ENCODE measurements at regions not wholly inside any gene's neighbourhood (a gene's known extent, or its start where the extent isn't known, plus 50 kb on each side); places are given as distances from the start of the nearest gene placed in this dataset.

DNA sequence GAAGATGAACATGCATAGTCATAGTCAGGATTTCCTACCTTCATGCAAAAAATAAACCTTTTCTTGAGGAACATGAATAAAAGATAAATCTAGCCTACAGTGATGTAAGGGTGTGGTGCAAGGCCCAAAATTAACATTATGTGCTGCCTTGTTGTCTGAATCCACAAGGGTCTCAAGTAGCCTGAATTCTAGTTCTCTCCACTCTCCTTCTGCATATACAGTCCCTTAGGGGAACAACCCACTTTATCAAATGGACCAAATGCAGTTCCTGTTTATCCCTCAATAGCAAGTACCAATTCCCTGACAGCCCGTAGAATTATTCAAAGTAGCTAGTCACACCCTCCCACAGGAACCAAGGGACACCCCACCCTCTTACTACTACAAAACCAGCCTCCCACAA, 284.0 kb downstream of the ZIC4 start:
- H2BK12ac ChIP-seq (ENCODE audit: low read length in 2 of 2): no peak overlapping the region
- H4K8ac ChIP-seq (ENCODE audit: low read length): no peak overlapping the region
- H3K9me3 ChIP-seq (ENCODE audit: control insufficient read depth, low read length): no peaks in the 10 kb centered on the region
- no peak overlapping the region for H2BK5ac ChIP-seq (ENCODE audit: low read depth, low read length, poor library complexity, severe bottlenecking)
- H3K23ac ChIP-seq (ENCODE audit: low read length in 2 of 2): no peak overlapping the region
- H3K4me2 ChIP-seq (ENCODE audit: low read length, poor library complexity, severe bottlenecking): no peak overlapping the region
- H2AFZ ChIP-seq (ENCODE audit: low read depth, low read length): no peak overlapping the region
- H3K79me1 ChIP-seq (replicated peaks; ENCODE audit: low read length, poor library complexity, severe bottlenecking): no peaks in the 10 kb centered on the region
- H2AK5ac ChIP-seq (ENCODE audit: low read length, severe bottlenecking): no peak overlapping the region
- no peak overlapping the region for H2BK120ac ChIP-seq (ENCODE audit: low read depth, low read length)
- H2BK15ac ChIP-seq (ENCODE audit: low read depth, poor library complexity, severe bottlenecking): no peak overlapping the region
- no peak overlapping the region for H3K4ac ChIP-seq (ENCODE audit: low read depth in 1 of 2, low read length in 2 of 2)
- no peak overlapping the region for H3K4me3 ChIP-seq (ENCODE audit: insufficient read depth in 1 of 2, low read depth in 1 of 2, low read length in 2 of 2)
- no peak overlapping the region for H3K14ac ChIP-seq (ENCODE audit: low read length in 2 of 2)
- H3K18ac ChIP-seq (ENCODE audit: low read depth in 1 of 2, low read length in 2 of 2): no peak overlapping the region
- no peak for DNase-seq
- no peaks in the 10 kb centered on the region for H3K27me3 ChIP-seq (ENCODE audit: control insufficient read depth in 1 of 2, insufficient read depth in 1 of 2, low read length in 2 of 2)
- 73% methylated on average over 1 of the region's 1 CpG for WGBS
- H3K4me1 ChIP-seq (ENCODE audit: control insufficient read depth, insufficient read depth, low read depth, low read length): no peaks in the 10 kb centered on the region
- H3K36me3 ChIP-seq (ENCODE audit: control insufficient read depth in 1 of 2, insufficient read depth in 2 of 2, low read depth in 1 of 2, low read length in 2 of 2): no peaks in the 10 kb centered on the region
- no peak overlapping the region for H3K27ac ChIP-seq (ENCODE audit: low read length, poor library complexity, severe bottlenecking)
- no peak overlapping the region for H3K9ac ChIP-seq (ENCODE audit: low read length)
- H4K91ac ChIP-seq (ENCODE audit: low read length): no peak overlapping the region

GRCh38 chr3:147119989-147120388, 286.4 kb downstream of the ZIC4 start:
- Histone ChIP-seq H3K4me2 (ENCODE audit: low read length, poor library complexity, severe bottlenecking) (no peak overlapping the region), H4K8ac (ENCODE audit: low read length) (no peak overlapping the region), H2BK120ac (ENCODE audit: low read depth, low read length) (no peak overlapping the region), H3K27ac (ENCODE audit: low read length, poor library complexity, severe bottlenecking) (no peak overlapping the region), H3K4me1 (ENCODE audit: control insufficient read depth, insufficient read depth, low read depth, low read length) (no peaks in the 10 kb centered on the region), H2AK5ac (ENCODE audit: low read length, severe bottlenecking) (no peak overlapping the region), H3K27me3 (ENCODE audit: control insufficient read depth in 1 of 2, insufficient read depth in 1 of 2, low read length in 2 of 2) (no peaks in the 10 kb centered on the region), H3K4me3 (ENCODE audit: insufficient read depth in 1 of 2, low read depth in 1 of 2, low read length in 2 of 2) (no peak overlapping the region), H3K9ac (ENCODE audit: low read length) (peak overlapping the region; percentile 55), H3K36me3 (ENCODE audit: control insufficient read depth in 1 of 2, insufficient read depth in 2 of 2, low read depth in 1 of 2, low read length in 2 of 2) (no peaks in the 10 kb centered on the region), H3K9me3 (ENCODE audit: control insufficient read depth, low read length) (no peaks in the 10 kb centered on the region), H2BK12ac (ENCODE audit: low read length in 2 of 2) (no peak overlapping the region), H2BK15ac (ENCODE audit: low read depth, poor library complexity, severe bottlenecking) (no peak overlapping the region), H2BK5ac (ENCODE audit: low read depth, low read length, poor library complexity, severe bottlenecking) (no peak overlapping the region), H3K18ac (ENCODE audit: low read depth in 1 of 2, low read length in 2 of 2) (no peak overlapping the region), H3K4ac (ENCODE audit: low read depth in 1 of 2, low read length in 2 of 2) (no peak overlapping the region), H3K14ac (ENCODE audit: low read length in 2 of 2) (no peak overlapping the region), H2AFZ (ENCODE audit: low read depth, low read length) (no peak overlapping the region), H3K79me1 (replicated peaks; ENCODE audit: low read length, poor library complexity, severe bottlenecking) (no peaks in the 10 kb centered on the region), H3K23ac (ENCODE audit: low read length in 2 of 2) (no peak overlapping the region), H4K91ac (ENCODE audit: low read length) (no peak overlapping the region)
- 40% methylated on average over 1 of the region's 4 CpGs for WGBS
- DNase-seq: peak; percentile 38

DNA sequence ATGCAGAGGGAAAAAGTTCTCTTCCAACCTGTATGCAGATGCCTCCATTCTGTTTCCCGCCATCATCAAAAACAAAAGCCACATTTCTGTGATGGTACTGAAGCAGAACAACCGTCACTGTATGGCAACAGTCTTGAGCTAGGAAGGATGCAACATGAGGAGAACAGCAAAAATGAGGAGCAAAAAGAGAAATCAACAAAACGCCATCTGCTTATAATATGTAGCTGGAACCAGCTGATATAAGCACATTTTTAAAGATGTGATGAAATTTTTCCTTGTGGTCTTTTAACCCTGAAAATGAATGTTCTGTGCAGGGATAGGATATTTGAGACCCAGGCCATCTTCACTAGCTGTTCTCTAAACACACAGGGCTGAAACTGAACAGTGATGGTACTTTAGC, 287.0 kb downstream of the ZIC4 start:
- Histone ChIP-seq H3K4ac (ENCODE audit: low read depth in 1 of 2, low read length in 2 of 2) (no peak overlapping the region), H2AK5ac (ENCODE audit: low read length, severe bottlenecking) (no peak overlapping the region), H2AFZ (ENCODE audit: low read depth, low read length) (no peak overlapping the region), H2BK5ac (ENCODE audit: low read depth, low read length, poor library complexity, severe bottlenecking) (no peak overlapping the region), H3K9me3 (ENCODE audit: control insufficient read depth, low read length) (no peaks in the 10 kb centered on the region), H4K8ac (ENCODE audit: low read length) (no peak overlapping the region), H3K18ac (ENCODE audit: low read depth in 1 of 2, low read length in 2 of 2) (no peak overlapping the region), H3K4me3 (ENCODE audit: insufficient read depth in 1 of 2, low read depth in 1 of 2, low read length in 2 of 2) (no peak overlapping the region), H3K27ac (ENCODE audit: low read length, poor library complexity, severe bottlenecking) (no peak overlapping the region), H3K4me1 (ENCODE audit: control insufficient read depth, insufficient read depth, low read depth, low read length) (no peaks in the 10 kb centered on the region), H3K36me3 (ENCODE audit: control insufficient read depth in 1 of 2, insufficient read depth in 2 of 2, low read depth in 1 of 2, low read length in 2 of 2) (no peaks in the 10 kb centered on the region), H3K14ac (ENCODE audit: low read length in 2 of 2) (no peak overlapping the region), H2BK120ac (ENCODE audit: low read depth, low read length) (no peak overlapping the region), H3K4me2 (ENCODE audit: low read length, poor library complexity, severe bottlenecking) (no peak overlapping the region), H4K91ac (ENCODE audit: low read length) (no peak overlapping the region), H3K23ac (ENCODE audit: low read length in 2 of 2) (no peak overlapping the region), H3K79me1 (replicated peaks; ENCODE audit: low read length, poor library complexity, severe bottlenecking) (no peaks in the 10 kb centered on the region), H3K9ac (ENCODE audit: low read length) (peak overlapping the region; percentile 55), H2BK15ac (ENCODE audit: low read depth, poor library complexity, severe bottlenecking) (no peak overlapping the region), H2BK12ac (ENCODE audit: low read length in 2 of 2) (no peak overlapping the region), H3K27me3 (ENCODE audit: control insufficient read depth in 1 of 2, insufficient read depth in 1 of 2, low read length in 2 of 2) (no peaks in the 10 kb centered on the region)
- 89% methylated on average over 3 of the region's 3 CpGs for WGBS
- DNase-seq: peak; percentile 11

DNA sequence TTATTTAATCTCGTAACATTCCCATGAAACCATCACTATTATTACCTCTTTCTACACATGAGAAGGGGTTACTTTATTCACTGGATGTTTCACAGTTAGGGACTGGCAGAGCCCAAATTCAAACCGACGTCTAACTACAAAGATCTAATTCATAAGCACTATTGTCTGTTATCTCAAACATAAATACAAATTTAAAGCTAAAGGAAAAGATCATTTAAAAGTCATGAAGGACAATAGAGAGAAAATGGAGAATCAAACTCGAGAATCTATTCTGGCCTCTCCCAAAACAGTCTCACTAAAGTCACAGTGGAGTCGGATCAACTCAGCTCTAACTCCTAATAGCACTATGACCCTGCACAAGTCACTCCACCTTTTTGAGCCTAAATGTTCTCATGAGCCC, 287.7 kb downstream of the ZIC4 start:
- H2AFZ ChIP-seq (ENCODE audit: low read depth, low read length): no peak overlapping the region
- H4K8ac ChIP-seq (ENCODE audit: low read length): no peak overlapping the region
- no peak for DNase-seq
- no peak overlapping the region for H3K18ac ChIP-seq (ENCODE audit: low read depth in 1 of 2, low read length in 2 of 2)
- H3K9ac ChIP-seq (ENCODE audit: low read length): no peak overlapping the region
- no peak overlapping the region for H3K27ac ChIP-seq (ENCODE audit: low read length, poor library complexity, severe bottlenecking)
- no peak overlapping the region for H3K4me3 ChIP-seq (ENCODE audit: insufficient read depth in 1 of 2, low read depth in 1 of 2, low read length in 2 of 2)
- H3K27me3 ChIP-seq (ENCODE audit: control insufficient read depth in 1 of 2, insufficient read depth in 1 of 2, low read length in 2 of 2): no peaks in the 10 kb centered on the region
- no peaks in the 10 kb centered on the region for H3K79me1 ChIP-seq (replicated peaks; ENCODE audit: low read length, poor library complexity, severe bottlenecking)
- H2AK5ac ChIP-seq (ENCODE audit: low read length, severe bottlenecking): no peak overlapping the region
- no peak overlapping the region for H3K4ac ChIP-seq (ENCODE audit: low read depth in 1 of 2, low read length in 2 of 2)
- H3K9me3 ChIP-seq (ENCODE audit: control insufficient read depth, low read length): no peaks in the 10 kb centered on the region
- H2BK15ac ChIP-seq (ENCODE audit: low read depth, poor library complexity, severe bottlenecking): no peak overlapping the region
- no peaks in the 10 kb centered on the region for H3K36me3 ChIP-seq (ENCODE audit: control insufficient read depth in 1 of 2, insufficient read depth in 2 of 2, low read depth in 1 of 2, low read length in 2 of 2)
- no peak overlapping the region for H3K4me2 ChIP-seq (ENCODE audit: low read length, poor library complexity, severe bottlenecking)
- no peak overlapping the region for H2BK12ac ChIP-seq (ENCODE audit: low read length in 2 of 2)
- H2BK120ac ChIP-seq (ENCODE audit: low read depth, low read length): no peak overlapping the region
- H2BK5ac ChIP-seq (ENCODE audit: low read depth, low read length, poor library complexity, severe bottlenecking): no peak overlapping the region
- no peak overlapping the region for H3K14ac ChIP-seq (ENCODE audit: low read length in 2 of 2)
- 100% methylated on average over 3 of the region's 5 CpGs for WGBS
- H3K4me1 ChIP-seq (ENCODE audit: control insufficient read depth, insufficient read depth, low read depth, low read length): no peaks in the 10 kb centered on the region
- no peak overlapping the region for H3K23ac ChIP-seq (ENCODE audit: low read length in 2 of 2)
- no peak overlapping the region for H4K91ac ChIP-seq (ENCODE audit: low read length)
